ENCODE measurements at regions not wholly inside any gene's neighbourhood (a gene's known extent, or its start where the extent isn't known, plus 50 kb on each side); places are given as distances from the start of the nearest gene placed in this dataset.

- no peak for DNase-seq
- Histone ChIP-seq H3K4ac (ENCODE audit: low read depth in 1 of 2, low read length in 2 of 2) (no peak overlapping the region), H4K91ac (ENCODE audit: low read length) (no peak overlapping the region), H2BK12ac (ENCODE audit: low read length in 2 of 2) (peak overlapping the region in 1 of 2 experiments; percentile 26), H3K23ac (ENCODE audit: low read length in 2 of 2) (peak overlapping the region in 1 of 2 experiments; percentile 42), H2BK120ac (ENCODE audit: low read depth, low read length) (no peak overlapping the region), H2AFZ (ENCODE audit: low read depth, low read length) (no peak overlapping the region), H2BK15ac (ENCODE audit: low read depth, poor library complexity, severe bottlenecking) (no peak overlapping the region), H3K4me1 (ENCODE audit: control insufficient read depth, insufficient read depth, low read depth, low read length) (peaks cover 10% of the 10 kb centered on the region), H3K9ac (ENCODE audit: low read length) (no peak overlapping the region), H4K8ac (ENCODE audit: low read length) (peak overlapping the region; percentile 32), H3K14ac (ENCODE audit: low read length in 2 of 2) (no peak overlapping the region), H3K79me1 (replicated peaks; ENCODE audit: low read length, poor library complexity, severe bottlenecking) (no peaks in the 10 kb centered on the region), H3K18ac (ENCODE audit: low read depth in 1 of 2, low read length in 2 of 2) (peak overlapping the region in 1 of 2 experiments; percentile 28), H2AK5ac (ENCODE audit: low read length, severe bottlenecking) (peak overlapping the region; percentile 47), H3K36me3 (ENCODE audit: control insufficient read depth in 1 of 2, insufficient read depth in 2 of 2, low read depth in 1 of 2, low read length in 2 of 2) (no peaks in the 10 kb centered on the region), H3K4me2 (ENCODE audit: low read length, poor library complexity, severe bottlenecking) (no peak overlapping the region), H2BK5ac (ENCODE audit: low read depth, low read length, poor library complexity, severe bottlenecking) (no peak overlapping the region), H3K9me3 (ENCODE audit: control insufficient read depth, low read length) (no peaks in the 10 kb centered on the region), H3K27ac (ENCODE audit: low read length, poor library complexity, severe bottlenecking) (no peak overlapping the region), H3K27me3 (ENCODE audit: control insufficient read depth in 1 of 2, insufficient read depth in 1 of 2, low read length in 2 of 2) (peaks cover 14 to 60% of the 10 kb centered on the region in 2 experiments), H3K4me3 (ENCODE audit: insufficient read depth in 1 of 2, low read depth in 1 of 2, low read length in 2 of 2) (no peak overlapping the region)
- 80% methylated on average over 7 of the region's 7 CpGs for WGBS
Observed at GRCh38 chr3:14303336-14304100, 98.9 kb upstream of the SLC6A6 start.

DNA sequence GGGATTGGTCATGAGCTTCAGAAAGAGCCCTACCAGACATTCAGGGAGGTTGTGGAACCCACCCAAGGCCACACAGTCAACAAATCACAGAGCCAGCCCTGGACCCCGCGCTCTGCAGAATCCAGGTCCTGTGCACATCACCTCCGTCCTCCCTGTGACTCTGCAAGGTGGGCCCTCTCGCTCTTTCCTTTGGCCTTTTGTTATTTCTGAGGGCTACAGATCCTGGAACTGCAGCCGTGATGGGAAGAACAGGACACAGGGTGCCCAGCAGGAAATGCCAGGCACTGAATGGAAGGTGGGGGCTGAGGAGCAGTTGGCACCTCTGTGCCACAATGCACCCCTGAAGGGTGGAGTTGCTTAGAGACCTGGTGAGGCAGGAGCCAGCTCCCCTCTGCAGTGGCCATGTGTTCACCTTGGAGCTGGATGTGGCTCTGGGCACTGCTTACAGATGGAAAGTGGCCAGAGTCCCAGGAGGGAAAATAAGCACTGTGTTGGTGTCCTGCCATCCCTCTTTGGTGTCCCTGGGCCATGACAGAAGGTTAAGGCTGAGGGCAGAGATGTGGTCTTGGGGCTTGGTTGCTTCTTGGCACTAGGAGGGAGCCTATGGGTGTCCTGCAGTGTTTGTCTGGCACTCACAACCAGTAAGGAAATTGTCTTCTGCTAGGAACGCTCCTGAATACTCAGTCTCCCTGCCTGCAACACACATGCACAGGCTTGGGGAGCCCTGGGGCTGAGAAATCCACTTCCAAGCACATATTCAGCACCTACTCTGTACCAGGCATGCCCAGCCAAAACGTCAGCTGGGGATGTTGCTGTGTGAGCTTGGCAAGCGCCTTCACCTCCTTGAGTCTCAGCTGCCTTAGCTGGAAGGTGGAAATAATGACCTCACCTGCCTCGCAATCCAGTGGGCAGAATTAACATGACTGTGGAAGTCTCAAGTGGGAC is 98.0 kb upstream of the SLC6A6 start:
- H3K4me1 ChIP-seq (ENCODE audit: control insufficient read depth, insufficient read depth, low read depth, low read length) = peaks cover 10% of the 10 kb centered on the region
- H4K8ac ChIP-seq (ENCODE audit: low read length) = no peak overlapping the region
- H3K27ac ChIP-seq (ENCODE audit: low read length, poor library complexity, severe bottlenecking) = no peak overlapping the region
- no peak overlapping the region for H2BK5ac ChIP-seq (ENCODE audit: low read depth, low read length, poor library complexity, severe bottlenecking)
- H2BK15ac ChIP-seq (ENCODE audit: low read depth, poor library complexity, severe bottlenecking) = no peak overlapping the region
- H3K23ac ChIP-seq (ENCODE audit: low read length in 2 of 2) = peak overlapping the region in 1 of 2 experiments; percentile 35
- H2AFZ ChIP-seq (ENCODE audit: low read depth, low read length) = no peak overlapping the region
- no peaks in the 10 kb centered on the region for H3K79me1 ChIP-seq (replicated peaks; ENCODE audit: low read length, poor library complexity, severe bottlenecking)
- 81% methylated on average over 9 of the region's 9 CpGs for WGBS
- H3K36me3 ChIP-seq (ENCODE audit: control insufficient read depth in 1 of 2, insufficient read depth in 2 of 2, low read depth in 1 of 2, low read length in 2 of 2) = no peaks in the 10 kb centered on the region
- H2BK120ac ChIP-seq (ENCODE audit: low read depth, low read length) = no peak overlapping the region
- peak overlapping the region in 1 of 2 experiments; percentile 58 for H3K14ac ChIP-seq (ENCODE audit: low read length in 2 of 2)
- H3K18ac ChIP-seq (ENCODE audit: low read depth in 1 of 2, low read length in 2 of 2) = peak overlapping the region in 1 of 2 experiments; percentile 11
- no peak overlapping the region for H3K4ac ChIP-seq (ENCODE audit: low read depth in 1 of 2, low read length in 2 of 2)
- no peak overlapping the region for H3K9ac ChIP-seq (ENCODE audit: low read length)
- H2AK5ac ChIP-seq (ENCODE audit: low read length, severe bottlenecking) = no peak overlapping the region
- peaks cover 14 to 62% of the 10 kb centered on the region in 2 experiments for H3K27me3 ChIP-seq (ENCODE audit: control insufficient read depth in 1 of 2, insufficient read depth in 1 of 2, low read length in 2 of 2)
- peak overlapping the region in 1 of 2 experiments; percentile 51 for H2BK12ac ChIP-seq (ENCODE audit: low read length in 2 of 2)
- no peak for DNase-seq
- H3K4me3 ChIP-seq (ENCODE audit: insufficient read depth in 1 of 2, low read depth in 1 of 2, low read length in 2 of 2) = no peak overlapping the region
- H3K9me3 ChIP-seq (ENCODE audit: control insufficient read depth, low read length) = peaks cover under 1% of the 10 kb centered on the region
- H3K4me2 ChIP-seq (ENCODE audit: low read length, poor library complexity, severe bottlenecking) = no peak overlapping the region
- H4K91ac ChIP-seq (ENCODE audit: low read length) = no peak overlapping the region

GRCh38 chr3:14305324-14305723 is 97.1 kb upstream of the SLC6A6 start:
- H3K36me3 ChIP-seq (ENCODE audit: control insufficient read depth in 1 of 2, insufficient read depth in 2 of 2, low read depth in 1 of 2, low read length in 2 of 2) = no peaks in the 10 kb centered on the region
- WGBS = 71% methylated on average over 8 of the region's 8 CpGs
- no peak overlapping the region for H3K14ac ChIP-seq (ENCODE audit: low read length in 2 of 2)

GRCh38 chr3:14306142-14306541 is 96.3 kb upstream of the SLC6A6 start:
- Histone ChIP-seq H3K14ac (ENCODE audit: low read length in 2 of 2) (no peak overlapping the region), H3K27ac (ENCODE audit: low read length, poor library complexity, severe bottlenecking) (no peak overlapping the region), H3K18ac (ENCODE audit: low read depth in 1 of 2, low read length in 2 of 2) (no peak overlapping the region), H3K4me1 (ENCODE audit: control insufficient read depth, insufficient read depth, low read depth, low read length) (peaks cover 7% of the 10 kb centered on the region), H3K9ac (ENCODE audit: low read length) (no peak overlapping the region), H3K4me3 (ENCODE audit: insufficient read depth in 1 of 2, low read depth in 1 of 2, low read length in 2 of 2) (no peak overlapping the region), H3K4ac (ENCODE audit: low read depth in 1 of 2, low read length in 2 of 2) (peak overlapping the region in 1 of 2 experiments; percentile 16), H2AK5ac (ENCODE audit: low read length, severe bottlenecking) (no peak overlapping the region), H3K23ac (ENCODE audit: low read length in 2 of 2) (no peak overlapping the region), H2BK120ac (ENCODE audit: low read depth, low read length) (no peak overlapping the region), H4K8ac (ENCODE audit: low read length) (no peak overlapping the region), H2BK12ac (ENCODE audit: low read length in 2 of 2) (no peak overlapping the region), H3K9me3 (ENCODE audit: control insufficient read depth, low read length) (peaks cover 6% of the 10 kb centered on the region), H3K36me3 (ENCODE audit: control insufficient read depth in 1 of 2, insufficient read depth in 2 of 2, low read depth in 1 of 2, low read length in 2 of 2) (no peaks in the 10 kb centered on the region), H2BK5ac (ENCODE audit: low read depth, low read length, poor library complexity, severe bottlenecking) (no peak overlapping the region), H4K91ac (ENCODE audit: low read length) (no peak overlapping the region), H2BK15ac (ENCODE audit: low read depth, poor library complexity, severe bottlenecking) (peak overlapping the region; percentile 54), H2AFZ (ENCODE audit: low read depth, low read length) (no peak overlapping the region), H3K27me3 (ENCODE audit: control insufficient read depth in 1 of 2, insufficient read depth in 1 of 2, low read length in 2 of 2) (peaks cover 18 to 77% of the 10 kb centered on the region in 2 experiments), H3K4me2 (ENCODE audit: low read length, poor library complexity, severe bottlenecking) (no peak overlapping the region), H3K79me1 (replicated peaks; ENCODE audit: low read length, poor library complexity, severe bottlenecking) (no peaks in the 10 kb centered on the region)
- no peak for DNase-seq
- WGBS = 96% methylated on average over 10 of the region's 10 CpGs

More at GRCh38 chr3:14305324-14305723, 97.1 kb upstream of the SLC6A6 start:
- Histone ChIP-seq H4K91ac (ENCODE audit: low read length) (no peak overlapping the region), H3K9ac (ENCODE audit: low read length) (no peak overlapping the region), H3K4me1 (ENCODE audit: control insufficient read depth, insufficient read depth, low read depth, low read length) (peaks cover 10% of the 10 kb centered on the region), H3K79me1 (replicated peaks; ENCODE audit: low read length, poor library complexity, severe bottlenecking) (no peaks in the 10 kb centered on the region), H2BK12ac (ENCODE audit: low read length in 2 of 2) (no peak overlapping the region), H2BK15ac (ENCODE audit: low read depth, poor library complexity, severe bottlenecking) (no peak overlapping the region), H3K18ac (ENCODE audit: low read depth in 1 of 2, low read length in 2 of 2) (no peak overlapping the region), H2BK120ac (ENCODE audit: low read depth, low read length) (no peak overlapping the region), H3K4me3 (ENCODE audit: insufficient read depth in 1 of 2, low read depth in 1 of 2, low read length in 2 of 2) (no peak overlapping the region), H3K4ac (ENCODE audit: low read depth in 1 of 2, low read length in 2 of 2) (no peak overlapping the region), H2AK5ac (ENCODE audit: low read length, severe bottlenecking) (no peak overlapping the region), H3K27me3 (ENCODE audit: control insufficient read depth in 1 of 2, insufficient read depth in 1 of 2, low read length in 2 of 2) (peaks cover 14 to 69% of the 10 kb centered on the region in 2 experiments), H3K9me3 (ENCODE audit: control insufficient read depth, low read length) (peaks cover 6% of the 10 kb centered on the region), H2BK5ac (ENCODE audit: low read depth, low read length, poor library complexity, severe bottlenecking) (no peak overlapping the region), H4K8ac (ENCODE audit: low read length) (no peak overlapping the region), H2AFZ (ENCODE audit: low read depth, low read length) (no peak overlapping the region), H3K23ac (ENCODE audit: low read length in 2 of 2) (no peak overlapping the region), H3K27ac (ENCODE audit: low read length, poor library complexity, severe bottlenecking) (no peak overlapping the region), H3K4me2 (ENCODE audit: low read length, poor library complexity, severe bottlenecking) (no peak overlapping the region)
- DNase-seq = peak; percentile 46

Measured in mesenchymal stem cell (in vitro differentiated cells and primary cell).